Activated naive CD4-positive, alpha-beta T cell treated with anti-CD3 and anti-CD28 coated beads, Interleukin-2, amount 50 U/mL, for 24 hours (primary cell): ENCODE measurements at regions not wholly inside any gene's neighbourhood (a gene's known extent, or its start where the extent isn't known, plus 50 kb on each side); places are given as distances from the start of the nearest gene placed in this dataset.
A peak's percentile ranks its signal among the peaks of the same experiment; 100 is the strongest.

ENCODE experiments used
- H3K27ac Mint-ChIP-seq: one replicate; pipeline ENCODE4 v1.8.0; 2021; ENCODE audit warnings: mild to moderate bottlenecking, mixed read lengths
- H3K27me3 Mint-ChIP-seq: one replicate; pipeline ENCODE4 v1.8.0; 2021; ENCODE audit warnings: mixed read lengths
- H3K36me3 Mint-ChIP-seq: one replicate; pipeline ENCODE4 v1.8.0; 2021; ENCODE audit warnings: mixed read lengths
- H3K4me1 Mint-ChIP-seq: one replicate; pipeline ENCODE4 v1.8.0; 2021; ENCODE audit warnings: mixed read lengths
- H3K4me3 Mint-ChIP-seq: one replicate; pipeline ENCODE4 v1.8.0; 2021; ENCODE audit warnings: mild to moderate bottlenecking, mixed read lengths
- H3K9me3 Mint-ChIP-seq: one replicate; pipeline ENCODE4 v1.8.0; 2021; ENCODE audit warnings: mixed read lengths

GRCh38 chr7:156001496-156002260 is 189.4 kb upstream of the SHH start:
- Mint-ChIP-seq H3K4me1 (peaks cover 21% of the 10 kb centered on the region), H3K27me3 (peaks cover 13% of the 10 kb centered on the region), H3K36me3 (no peaks in the 10 kb centered on the region)

DNA sequence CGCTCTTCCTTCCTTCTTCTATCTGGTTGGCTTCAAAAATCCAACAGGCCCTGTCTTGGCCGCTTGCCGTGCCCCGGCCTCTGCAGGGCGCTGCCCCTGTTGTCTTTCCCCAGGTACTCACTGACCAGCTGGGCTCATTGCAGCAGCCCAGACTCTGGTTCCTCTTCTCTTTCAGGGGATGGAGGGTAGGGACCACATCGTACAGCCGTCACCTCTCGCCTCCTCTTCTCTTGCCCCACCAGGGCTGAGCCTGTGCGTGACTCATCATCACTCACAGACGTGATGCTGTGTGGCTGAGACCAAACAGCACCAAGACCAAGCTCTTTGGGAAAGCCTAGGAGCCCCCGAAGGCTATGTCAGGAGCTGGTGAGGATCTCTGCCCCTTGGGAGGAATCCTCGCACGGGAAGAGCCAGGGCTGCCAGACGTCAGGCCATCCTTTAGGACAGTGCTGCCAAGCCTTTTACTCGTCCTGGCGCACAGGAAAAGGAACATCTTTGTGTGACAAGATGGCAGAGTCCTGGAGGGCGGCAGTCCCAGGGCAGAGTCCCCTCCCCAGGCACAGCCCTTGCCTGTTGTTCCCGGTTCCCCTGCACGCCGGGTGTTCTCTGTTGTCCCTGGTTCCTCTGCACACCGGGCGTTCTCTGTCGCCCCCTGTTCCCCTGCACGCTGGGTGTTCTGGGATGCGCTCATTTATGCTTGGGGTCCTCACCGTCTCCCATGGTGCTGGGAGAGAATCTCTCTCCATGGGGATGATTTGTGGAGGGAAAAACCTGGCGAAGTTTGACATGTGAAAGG is 188.5 kb upstream of the SHH start:
- no peak overlapping the region for H3K4me3 Mint-ChIP-seq
- H3K27me3 Mint-ChIP-seq, result peaks cover 13% of the 10 kb centered on the region

More at GRCh38 chr7:156001496-156002260, 189.4 kb upstream of the SHH start:
- H3K9me3 Mint-ChIP-seq, result no peaks in the 10 kb centered on the region
- no peak overlapping the region for H3K4me3 Mint-ChIP-seq
- no peak overlapping the region for H3K27ac Mint-ChIP-seq

GRCh38 chr7:155999631-156000489 is 187.6 kb upstream of the SHH start:
- Mint-ChIP-seq H3K27ac (no peak overlapping the region), H3K4me3 (no peak overlapping the region), H3K36me3 (no peaks in the 10 kb centered on the region), H3K27me3 (peaks cover 13% of the 10 kb centered on the region), H3K4me1 (peaks cover 27% of the 10 kb centered on the region), H3K9me3 (no peaks in the 10 kb centered on the region)

More for the DNA sequence above, 188.5 kb upstream of the SHH start:
- peaks cover 25% of the 10 kb centered on the region for H3K4me1 Mint-ChIP-seq
- no peaks in the 10 kb centered on the region for H3K36me3 Mint-ChIP-seq
- H3K27ac Mint-ChIP-seq, result no peak overlapping the region
- H3K9me3 Mint-ChIP-seq, result no peaks in the 10 kb centered on the region

- Mint-ChIP-seq H3K27ac (no peak overlapping the region), H3K9me3 (no peaks in the 10 kb centered on the region), H3K27me3 (peaks cover 13% of the 10 kb centered on the region), H3K4me1 (peaks cover 32% of the 10 kb centered on the region), H3K4me3 (no peak overlapping the region), H3K36me3 (no peaks in the 10 kb centered on the region)
Measured at GRCh38 chr7:155998766-155999630, 186.7 kb upstream of the SHH start.

DNA sequence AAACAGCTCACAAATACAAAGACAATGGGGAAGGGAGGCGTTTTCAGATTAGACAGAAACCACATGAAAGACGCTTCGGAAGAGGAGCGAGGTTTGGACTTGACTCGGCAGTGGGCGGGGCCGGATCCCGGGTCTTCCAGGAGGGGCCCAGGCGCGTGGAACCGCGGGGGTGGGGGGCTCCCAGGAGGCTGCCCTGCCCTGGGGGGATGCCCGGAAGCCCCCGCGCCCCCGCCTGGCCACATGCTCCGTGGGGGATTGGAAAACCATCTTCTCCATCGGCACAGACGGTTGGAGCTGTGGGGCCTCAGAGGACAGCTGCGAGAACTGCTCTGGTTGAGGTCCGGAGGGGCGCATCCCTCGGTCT is 186.0 kb upstream of the SHH start:
- H3K27ac Mint-ChIP-seq, result no peak overlapping the region
- no peaks in the 10 kb centered on the region for H3K36me3 Mint-ChIP-seq
- peaks cover 13% of the 10 kb centered on the region for H3K27me3 Mint-ChIP-seq
- no peaks in the 10 kb centered on the region for H3K9me3 Mint-ChIP-seq
- peak overlapping the region; percentile 6 for H3K4me3 Mint-ChIP-seq
- peaks cover 32% of the 10 kb centered on the region for H3K4me1 Mint-ChIP-seq

GRCh38 chr7:155997431-155998327 is 185.4 kb upstream of the SHH start:
- Mint-ChIP-seq H3K27ac (no peak overlapping the region), H3K9me3 (no peaks in the 10 kb centered on the region)

GRCh38 chr7:155996718-155997280 is 184.5 kb upstream of the SHH start:
- Mint-ChIP-seq H3K27me3 (peaks cover 12% of the 10 kb centered on the region), H3K4me3 (peak overlapping the region; percentile 39), H3K9me3 (no peaks in the 10 kb centered on the region), H3K27ac (no peak overlapping the region), H3K36me3 (no peaks in the 10 kb centered on the region), H3K4me1 (peaks cover 32% of the 10 kb centered on the region)

More at GRCh38 chr7:155997431-155998327, 185.4 kb upstream of the SHH start:
- Mint-ChIP-seq H3K36me3 (no peaks in the 10 kb centered on the region), H3K27me3 (peaks cover 13% of the 10 kb centered on the region), H3K4me3 (peak overlapping the region; percentile 36), H3K4me1 (peaks cover 32% of the 10 kb centered on the region)

DNA sequence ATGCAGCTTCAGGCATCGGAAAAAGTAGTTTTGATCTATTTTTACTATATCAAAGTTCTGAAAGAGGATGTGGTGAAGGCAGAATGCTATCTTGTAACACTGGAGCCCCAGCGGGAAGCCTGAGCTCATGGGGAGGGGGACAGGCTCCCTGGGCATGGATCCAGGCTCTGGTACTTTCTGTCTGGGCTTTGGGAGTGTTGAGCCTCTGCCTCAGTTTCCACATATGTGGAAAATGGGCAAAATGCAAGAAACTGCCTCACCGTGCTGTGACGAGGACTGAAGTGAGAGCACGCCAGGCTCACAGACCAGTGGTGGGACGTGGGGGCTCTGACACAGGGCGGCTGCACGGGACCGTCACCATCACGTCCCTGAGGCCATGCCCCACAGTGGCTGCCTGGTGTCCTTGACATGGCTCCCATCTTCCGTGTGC is 182.9 kb upstream of the SHH start:
- Mint-ChIP-seq H3K4me1 (peaks cover 27% of the 10 kb centered on the region), H3K27ac (no peak overlapping the region), H3K27me3 (peaks cover 9% of the 10 kb centered on the region), H3K9me3 (no peaks in the 10 kb centered on the region), H3K36me3 (no peaks in the 10 kb centered on the region), H3K4me3 (no peak overlapping the region)

- peaks cover 27% of the 10 kb centered on the region for H3K4me1 Mint-ChIP-seq
- H3K4me3 Mint-ChIP-seq, result no peak overlapping the region
- no peak overlapping the region for H3K27ac Mint-ChIP-seq
- peaks cover 9% of the 10 kb centered on the region for H3K27me3 Mint-ChIP-seq
- peaks cover 4% of the 10 kb centered on the region for H3K9me3 Mint-ChIP-seq
- no peaks in the 10 kb centered on the region for H3K36me3 Mint-ChIP-seq
Measured at GRCh38 chr7:155994279-155994811, 182.1 kb upstream of the SHH start.

DNA sequence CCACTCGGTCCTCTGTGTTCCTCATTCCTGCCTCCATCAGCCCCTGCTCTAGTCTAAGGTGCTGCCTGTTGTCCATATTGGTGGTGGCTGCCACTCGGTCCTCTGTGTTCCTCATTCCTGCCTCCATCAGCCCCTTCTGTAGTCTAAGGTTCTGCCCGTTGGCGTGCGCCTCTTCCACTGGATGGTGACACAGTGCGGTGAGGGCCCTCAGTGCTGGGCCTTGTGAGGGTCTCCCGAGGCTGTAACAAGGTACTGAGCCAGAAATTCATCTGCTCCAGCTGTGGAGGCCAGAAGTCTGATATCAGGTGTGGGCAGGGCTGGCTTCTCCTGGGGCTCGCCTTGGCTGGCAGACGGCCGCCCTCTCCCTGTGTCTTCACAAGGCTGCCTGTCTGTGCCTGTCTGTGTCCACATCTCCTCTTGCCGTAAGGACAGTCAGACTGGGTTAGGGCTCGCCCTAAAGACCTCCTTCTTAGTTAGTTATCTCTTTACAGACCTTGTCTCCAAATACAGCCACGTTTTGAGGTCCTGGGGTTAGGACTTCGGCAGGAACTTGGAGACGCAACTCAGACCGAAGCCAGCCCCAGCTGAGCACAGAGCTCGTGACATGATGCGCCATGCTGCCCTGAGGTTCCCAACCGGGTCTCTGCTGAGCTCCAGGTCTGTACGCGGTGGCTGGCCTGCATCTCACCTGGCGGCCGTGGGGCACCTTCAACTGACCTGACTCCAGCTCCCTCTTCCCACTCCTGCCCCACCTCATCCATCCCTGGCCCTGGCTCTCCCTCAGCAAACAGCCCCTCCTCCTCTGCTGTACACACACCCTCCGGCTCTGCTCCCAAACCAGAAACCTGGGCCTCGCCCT is 181.4 kb upstream of the SHH start:
- no peaks in the 10 kb centered on the region for H3K36me3 Mint-ChIP-seq
- H3K4me3 Mint-ChIP-seq, result no peak overlapping the region
- H3K27ac Mint-ChIP-seq, result no peak overlapping the region
- H3K9me3 Mint-ChIP-seq, result peaks cover 5% of the 10 kb centered on the region
- peaks cover 27% of the 10 kb centered on the region for H3K4me1 Mint-ChIP-seq
- peaks cover 9% of the 10 kb centered on the region for H3K27me3 Mint-ChIP-seq

- Mint-ChIP-seq H3K36me3 (no peaks in the 10 kb centered on the region), H3K4me3 (no peak overlapping the region), H3K27me3 (peaks cover 7% of the 10 kb centered on the region), H3K9me3 (peaks cover 5% of the 10 kb centered on the region), H3K4me1 (peaks cover 24% of the 10 kb centered on the region), H3K27ac (no peak overlapping the region)
Measured at GRCh38 chr7:155992974-155993373, 180.7 kb upstream of the SHH start.

- Mint-ChIP-seq H3K4me1 (peaks cover 20% of the 10 kb centered on the region), H3K27me3 (peaks cover 7% of the 10 kb centered on the region), H3K4me3 (no peak overlapping the region), H3K36me3 (no peaks in the 10 kb centered on the region), H3K27ac (no peak overlapping the region), H3K9me3 (peaks cover 5% of the 10 kb centered on the region)
Measured at GRCh38 chr7:155992538-155992937, 180.3 kb upstream of the SHH start.

GRCh38 chr7:155992107-155992506 is 179.8 kb upstream of the SHH start:
- H3K4me1 Mint-ChIP-seq, result peaks cover 16% of the 10 kb centered on the region
- no peaks in the 10 kb centered on the region for H3K36me3 Mint-ChIP-seq
- no peak overlapping the region for H3K4me3 Mint-ChIP-seq
- peaks cover 5% of the 10 kb centered on the region for H3K9me3 Mint-ChIP-seq
- no peak overlapping the region for H3K27ac Mint-ChIP-seq
- H3K27me3 Mint-ChIP-seq, result peaks cover 3% of the 10 kb centered on the region
